Fibroblast of skin of right biceps (primary cell): ENCODE measurements at regions not wholly inside any gene's neighbourhood (a gene's known extent, or its start where the extent isn't known, plus 50 kb on each side); places are given as distances from the start of the nearest gene placed in this dataset.
"Not testable (repeated sequence)": the region's sequence is repeated elsewhere in the genome, so short reads cannot be mapped to it uniquely, and the experiment has no call there.

Experiments used
- DNase-seq: peaks from one replicate; pipeline ENCODE4 v3.0.0-alpha.2; 2013

- no peak for DNase-seq
Observed at GRCh38 chr4:60581919-60582536, 618.1 kb upstream of the ADGRL3 start.

DNA sequence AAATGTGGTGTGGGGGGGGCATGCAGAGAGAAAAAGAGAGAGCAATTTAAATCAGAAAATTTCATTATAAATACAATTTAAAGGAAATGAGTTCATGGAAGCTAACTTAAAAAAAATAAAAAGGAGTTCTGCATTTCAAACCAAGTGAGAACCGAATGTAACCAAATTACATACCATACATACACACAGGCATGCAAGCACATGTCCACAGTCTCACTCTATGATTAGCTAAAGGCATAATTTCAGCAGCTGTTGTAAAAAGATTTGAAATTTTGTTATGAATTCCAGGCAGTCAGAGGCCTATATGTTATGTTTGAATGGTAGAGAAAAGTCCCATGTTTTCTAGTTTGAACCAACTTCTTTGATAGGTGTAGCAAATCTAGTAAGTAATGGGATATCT, 611.6 kb upstream of the ADGRL3 start:
- DNase-seq = no peak

- no peak for DNase-seq
Observed at GRCh38 chr4:60589425-60589824, 610.7 kb upstream of the ADGRL3 start.

- no peak for DNase-seq
Observed at GRCh38 chr4:60590116-60590515, 610.0 kb upstream of the ADGRL3 start.

GRCh38 chr4:60605646-60606354, 594.3 kb upstream of the ADGRL3 start:
- DNase-seq = peak; percentile 80

DNA sequence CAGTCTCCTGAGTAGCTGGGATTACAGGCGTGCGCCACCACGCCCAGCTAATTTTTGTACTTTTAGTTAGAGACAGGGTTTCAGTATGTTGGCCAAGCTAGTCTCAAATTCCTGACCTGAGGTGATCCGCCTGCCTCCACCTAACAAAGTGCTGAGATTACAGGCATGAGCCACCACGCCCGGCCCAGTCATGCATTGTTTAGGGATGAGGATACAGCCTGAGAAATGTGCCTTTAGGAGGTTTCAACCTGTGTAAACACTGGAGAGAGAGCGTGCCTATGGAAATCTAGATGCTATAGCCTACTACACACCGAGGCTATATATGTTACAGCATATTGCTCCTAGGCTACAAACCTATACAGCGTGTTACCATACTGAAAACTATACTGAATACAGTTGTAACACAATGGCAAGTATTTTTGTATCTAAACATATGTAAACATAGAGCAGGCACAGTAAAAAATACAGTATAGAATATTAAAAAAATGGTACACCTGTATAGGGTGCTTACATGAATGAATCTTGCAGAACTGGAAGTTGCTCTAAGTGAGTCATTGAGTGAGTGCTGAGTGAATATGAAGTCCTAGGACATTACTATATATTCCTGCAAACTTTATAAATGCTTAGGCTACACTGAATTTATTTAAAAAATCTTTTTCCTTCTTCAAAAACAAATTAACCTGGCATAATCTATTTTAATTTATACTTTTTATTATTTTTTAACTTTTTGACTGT, 588.2 kb upstream of the ADGRL3 start:
- peak; percentile 22 for DNase-seq

- peak; percentile 49 for DNase-seq
Observed at GRCh38 chr4:60617731-60618130, 582.4 kb upstream of the ADGRL3 start.

DNA sequence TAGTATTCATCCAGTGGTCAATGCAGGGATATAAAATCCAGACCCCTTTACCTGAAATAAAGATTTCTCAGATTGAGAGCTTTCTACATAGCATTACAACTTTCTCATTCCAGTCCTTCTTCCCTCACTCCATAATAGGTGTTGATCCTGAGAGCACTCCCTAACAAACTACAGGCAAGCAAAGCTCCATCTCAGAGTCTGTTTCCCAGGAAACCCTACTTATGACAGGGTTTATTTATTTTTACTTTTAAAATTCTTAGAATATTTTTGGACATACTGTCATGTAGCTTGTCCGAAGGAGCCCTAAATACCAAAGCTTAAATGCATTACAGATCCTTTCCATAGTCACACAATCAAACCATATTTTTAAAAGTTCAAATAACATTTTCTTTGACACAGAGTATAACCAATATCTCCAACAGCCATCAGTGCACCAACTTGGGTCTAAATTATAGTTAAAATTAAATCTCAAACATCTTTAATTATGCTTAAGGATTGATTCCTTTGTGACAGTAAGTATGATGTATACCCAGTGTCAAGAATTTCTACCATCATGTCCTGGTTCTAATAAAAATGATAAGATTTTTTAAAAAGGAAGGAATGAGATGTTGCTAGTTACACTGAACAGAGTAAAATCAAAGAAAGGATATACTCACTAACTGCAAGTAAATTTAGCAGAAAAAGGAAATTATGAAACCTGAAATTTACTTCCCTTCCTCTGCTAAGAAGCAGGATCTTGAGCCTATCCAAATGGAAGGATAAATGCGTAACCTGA, 580.4 kb upstream of the ADGRL3 start:
- peak; percentile 70 for DNase-seq

- no peak for DNase-seq
Observed at GRCh38 chr4:60637976-60638375, 562.1 kb upstream of the ADGRL3 start.

- no peak for DNase-seq
Observed at GRCh38 chr4:60648774-60649173, 551.4 kb upstream of the ADGRL3 start.

GRCh38 chr4:60652933-60653332, 547.2 kb upstream of the ADGRL3 start:
- no peak for DNase-seq

DNA sequence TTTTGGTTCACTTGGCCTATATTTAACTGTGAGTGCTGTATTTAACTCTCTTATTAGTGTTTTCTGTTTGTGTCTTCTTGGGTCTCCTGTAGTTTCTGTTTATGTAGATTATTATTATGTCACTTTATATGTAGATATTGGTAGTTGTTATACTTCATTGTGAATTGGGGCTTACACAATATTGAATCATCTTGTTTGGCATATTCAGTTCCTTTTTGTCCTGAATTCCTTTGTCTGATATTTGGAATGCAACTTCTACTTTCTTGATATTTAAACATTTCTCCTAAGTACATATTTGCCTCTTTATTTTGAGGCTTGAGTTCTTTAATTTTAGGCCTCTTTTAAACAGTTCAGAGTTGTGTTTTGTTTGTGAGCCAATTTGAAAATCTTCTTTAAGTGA, 544.8 kb upstream of the ADGRL3 start:
- no peak for DNase-seq

DNA sequence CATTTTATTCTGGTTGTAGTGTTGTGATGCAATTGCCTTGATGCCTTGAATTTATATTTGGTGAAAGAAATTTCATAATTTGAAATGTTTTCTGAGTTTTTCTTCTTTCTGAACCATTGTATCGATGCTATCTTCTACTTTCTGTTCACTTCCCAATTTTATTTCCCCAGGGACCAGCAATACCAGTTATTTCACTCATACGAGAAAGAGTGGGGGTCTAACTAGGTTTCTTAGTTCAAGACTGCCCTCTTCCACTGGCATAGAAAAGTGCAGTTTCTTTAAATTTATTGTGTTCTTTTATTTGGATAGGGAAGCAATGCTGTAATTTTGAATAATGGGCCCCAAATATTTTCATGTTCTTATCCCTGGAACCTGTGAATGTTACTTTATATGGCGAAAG, 544.0 kb upstream of the ADGRL3 start:
- DNase-seq = peak; percentile 38

DNA sequence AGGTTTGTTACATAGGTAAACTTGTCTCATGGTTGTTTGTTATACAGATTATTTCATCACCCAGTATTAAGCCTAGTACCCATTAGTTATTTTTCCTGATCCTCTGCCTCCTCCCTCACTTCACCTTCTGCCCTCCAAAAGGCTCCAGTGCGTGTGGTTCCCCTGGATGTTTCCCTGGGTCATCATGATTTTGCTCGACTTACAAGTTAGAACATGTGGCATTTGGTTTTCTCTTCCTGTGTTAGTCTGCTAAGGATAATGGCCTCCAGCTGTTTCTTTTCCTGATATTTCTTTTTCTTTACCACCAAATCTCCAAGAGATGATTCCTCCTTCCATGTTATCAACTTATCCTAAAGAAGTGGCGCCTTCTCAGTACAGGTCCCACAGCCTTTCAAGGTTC, 543.1 kb upstream of the ADGRL3 start:
- peak; percentile 12 for DNase-seq

- no peak for DNase-seq
Observed at GRCh38 chr4:60657807-60658206, 542.3 kb upstream of the ADGRL3 start.

- no peak for DNase-seq
Observed at GRCh38 chr4:60663769-60664168, 536.4 kb upstream of the ADGRL3 start.

- DNase-seq = peak; percentile 85
Observed at GRCh38 chr4:60682901-60683300, 517.2 kb upstream of the ADGRL3 start.

- DNase-seq = peak; percentile 93
Observed at GRCh38 chr4:60683357-60683756, 516.8 kb upstream of the ADGRL3 start.

- peak; percentile 93 for DNase-seq
Observed at GRCh38 chr4:60683973-60684372, 516.2 kb upstream of the ADGRL3 start.

GRCh38 chr4:60696062-60696461, 504.1 kb upstream of the ADGRL3 start:
- DNase-seq = not testable (repeated sequence)

- no peak for DNase-seq
Observed at GRCh38 chr4:60709061-60709460, 491.1 kb upstream of the ADGRL3 start.

DNA sequence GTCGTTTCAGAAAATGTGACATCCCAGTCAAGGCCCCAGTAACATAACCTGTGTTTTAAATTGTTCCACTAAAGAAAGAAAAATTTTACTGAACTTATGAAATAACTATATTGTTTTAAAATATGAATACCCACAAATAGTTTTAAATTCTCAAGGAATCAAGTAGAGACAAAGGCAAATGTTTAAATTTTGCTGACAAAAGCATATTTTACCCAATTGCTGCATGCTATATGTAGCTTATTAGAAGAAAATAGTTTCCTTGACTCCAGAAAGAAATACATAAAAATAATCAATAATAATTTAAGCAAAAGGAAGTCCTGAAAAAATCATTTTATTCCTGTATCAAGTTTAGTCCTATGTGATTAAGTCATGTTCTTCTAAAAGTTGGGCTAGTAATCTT, 481.3 kb upstream of the ADGRL3 start:
- no peak for DNase-seq

DNA sequence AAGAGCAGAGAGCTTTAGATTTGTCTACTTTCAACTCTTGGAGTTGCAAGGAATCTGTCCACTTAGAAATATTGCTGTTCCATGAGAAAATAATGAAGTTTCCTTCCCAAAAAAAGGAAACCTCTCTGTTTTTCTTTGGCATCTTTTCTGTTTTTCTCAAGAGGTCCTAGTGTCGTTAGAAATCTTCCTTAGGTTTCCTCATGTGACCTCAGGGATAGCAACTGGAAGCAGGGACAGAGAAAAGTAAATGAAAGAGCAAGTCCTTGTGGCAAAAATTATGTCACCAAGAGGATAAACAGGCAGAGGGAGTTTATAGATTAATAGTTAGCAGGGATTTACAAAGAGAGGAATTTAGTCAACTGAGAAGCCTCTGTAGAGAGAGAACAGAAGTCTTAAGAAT, 478.4 kb upstream of the ADGRL3 start:
- DNase-seq = no peak
